GM12864 (cell line): ENCODE measurements at regions not wholly inside any gene's neighbourhood (a gene's known extent, or its start where the extent isn't known, plus 50 kb on each side); places are given as distances from the start of the nearest gene placed in this dataset.
"Not testable (repeated sequence)": the region's sequence is repeated elsewhere in the genome, so short reads cannot be mapped to it uniquely, and the experiment has no call there.

Source experiments
- DNase-seq: peaks from one replicate; pipeline ENCODE4 v3.0.0-alpha.2; 2011; ENCODE audit warnings: low read depth
- H3K4me3 ChIP-seq: 2 replicates; pipeline ENCODE4 v1.5.1; 2011; ENCODE audit warnings: mild to moderate bottlenecking, low read depth, low read length, control low read depth
- TF ChIP-seq, protein P1 (sequence below): IDR thresholded peaks from 2 replicates; pipeline ENCODE4 v1.5.1; 2011; ENCODE audit warnings: low read depth, mild to moderate bottlenecking, moderate library complexity, low read length, control low read depth, inconsistent platforms; ENCODE audit errors: missing control alignments

GRCh38 chr13:90577726-90578125 lies 769.8 kb upstream of the MIR17HG start:
- H3K4me3 ChIP-seq: no peak overlapping the region
- TF ChIP-seq, protein P1, sequence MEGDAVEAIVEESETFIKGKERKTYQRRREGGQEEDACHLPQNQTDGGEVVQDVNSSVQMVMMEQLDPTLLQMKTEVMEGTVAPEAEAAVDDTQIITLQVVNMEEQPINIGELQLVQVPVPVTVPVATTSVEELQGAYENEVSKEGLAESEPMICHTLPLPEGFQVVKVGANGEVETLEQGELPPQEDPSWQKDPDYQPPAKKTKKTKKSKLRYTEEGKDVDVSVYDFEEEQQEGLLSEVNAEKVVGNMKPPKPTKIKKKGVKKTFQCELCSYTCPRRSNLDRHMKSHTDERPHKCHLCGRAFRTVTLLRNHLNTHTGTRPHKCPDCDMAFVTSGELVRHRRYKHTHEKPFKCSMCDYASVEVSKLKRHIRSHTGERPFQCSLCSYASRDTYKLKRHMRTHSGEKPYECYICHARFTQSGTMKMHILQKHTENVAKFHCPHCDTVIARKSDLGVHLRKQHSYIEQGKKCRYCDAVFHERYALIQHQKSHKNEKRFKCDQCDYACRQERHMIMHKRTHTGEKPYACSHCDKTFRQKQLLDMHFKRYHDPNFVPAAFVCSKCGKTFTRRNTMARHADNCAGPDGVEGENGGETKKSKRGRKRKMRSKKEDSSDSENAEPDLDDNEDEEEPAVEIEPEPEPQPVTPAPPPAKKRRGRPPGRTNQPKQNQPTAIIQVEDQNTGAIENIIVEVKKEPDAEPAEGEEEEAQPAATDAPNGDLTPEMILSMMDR: no peak
- DNase-seq: no peak

GRCh38 chr13:90585392-90585791 lies 762.1 kb upstream of the MIR17HG start:
- TF ChIP-seq, protein P1: no peak
- no peak overlapping the region for H3K4me3 ChIP-seq
- DNase-seq: no peak

DNA sequence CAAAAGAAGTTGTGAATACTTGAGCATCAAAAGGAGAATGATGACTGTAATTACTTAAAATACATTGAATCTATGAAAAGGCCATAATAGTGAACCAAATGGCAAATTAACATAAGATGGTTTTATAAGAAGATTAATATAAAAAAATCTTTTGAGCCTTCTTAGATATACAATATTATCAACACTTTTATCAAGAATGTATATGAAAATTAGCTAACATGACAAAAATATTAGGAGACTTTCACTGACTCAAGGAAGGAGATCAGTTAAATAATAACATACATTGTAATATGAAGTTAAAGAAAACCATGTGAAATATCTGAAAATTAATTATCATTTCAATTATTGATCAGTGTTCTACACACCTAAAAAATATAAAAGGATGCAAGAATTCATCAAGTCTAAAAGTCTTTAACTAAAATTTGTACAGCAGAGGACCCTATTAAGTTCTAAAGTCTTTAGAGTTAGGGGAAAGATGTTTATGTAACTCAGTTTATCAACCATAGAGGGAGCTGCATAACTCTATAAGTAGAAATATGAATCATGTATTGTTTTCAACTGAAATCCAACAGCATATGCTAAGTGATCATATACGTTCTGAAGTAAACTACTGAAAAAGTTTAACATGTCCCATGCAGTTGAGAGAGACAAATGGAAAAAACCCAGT lies 756.1 kb upstream of the MIR17HG start:
- DNase-seq: no peak
- TF ChIP-seq, protein P1: no peak
- no peak overlapping the region for H3K4me3 ChIP-seq

DNA sequence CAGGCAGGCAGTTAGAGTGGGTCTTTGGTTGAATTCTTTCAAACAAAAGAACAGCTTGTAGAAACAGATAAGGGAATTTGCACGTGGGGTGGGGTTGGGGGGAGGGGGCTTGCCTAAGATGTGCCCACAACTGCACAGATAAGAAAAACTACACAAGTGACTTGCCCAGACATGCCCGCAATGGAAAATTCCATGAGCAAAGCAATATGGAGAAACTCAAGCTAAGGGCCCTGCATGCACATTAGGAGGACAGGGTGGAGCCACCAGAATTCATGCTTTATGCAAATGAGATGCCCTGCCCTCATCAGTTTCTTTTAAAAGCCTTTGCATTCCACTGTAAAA lies 755.6 kb upstream of the MIR17HG start:
- no peak overlapping the region for H3K4me3 ChIP-seq
- TF ChIP-seq, protein P1: no peak
- DNase-seq: no peak

DNA sequence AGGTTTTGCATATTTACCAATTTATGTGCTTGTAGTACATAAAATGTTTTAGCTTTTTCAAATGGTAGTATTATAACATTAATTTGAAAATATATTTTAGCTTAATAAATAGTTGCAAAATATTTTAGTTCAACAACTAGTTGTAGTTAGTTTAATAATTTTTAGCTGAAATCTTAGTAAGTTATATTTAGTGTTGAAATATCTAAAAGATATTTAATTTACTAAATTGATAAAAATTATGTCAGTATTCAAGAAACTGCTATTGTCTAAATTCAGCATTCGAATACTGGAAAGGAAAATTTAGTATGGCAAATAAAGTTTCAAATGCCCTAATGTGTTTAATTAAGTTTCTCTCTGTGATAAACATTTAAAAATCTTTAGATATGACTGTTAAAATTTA lies 754.5 kb upstream of the MIR17HG start:
- no peak overlapping the region for H3K4me3 ChIP-seq
- TF ChIP-seq, protein P1: no peak
- DNase-seq: no peak

DNA sequence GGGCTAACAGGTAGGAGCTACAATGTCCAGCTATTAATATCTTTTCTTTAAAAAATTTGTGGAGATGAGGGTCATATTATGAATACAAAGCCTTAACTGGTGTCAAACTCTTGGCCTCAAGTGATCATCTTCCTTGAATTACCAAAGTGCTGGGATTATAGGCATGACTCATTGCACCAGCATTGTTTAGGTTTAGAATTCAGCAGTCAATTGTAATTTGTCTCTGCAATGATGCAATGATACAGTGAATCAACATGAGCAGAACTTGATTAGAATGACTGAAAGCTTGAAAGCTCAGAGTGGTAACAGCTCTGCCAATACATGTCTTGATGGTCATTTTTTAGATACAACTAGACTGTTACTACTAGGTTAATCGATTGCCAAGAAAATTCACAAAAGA lies 752.8 kb upstream of the MIR17HG start:
- TF ChIP-seq, protein P1: no peak
- DNase-seq: no peak
- no peak overlapping the region for H3K4me3 ChIP-seq

DNA sequence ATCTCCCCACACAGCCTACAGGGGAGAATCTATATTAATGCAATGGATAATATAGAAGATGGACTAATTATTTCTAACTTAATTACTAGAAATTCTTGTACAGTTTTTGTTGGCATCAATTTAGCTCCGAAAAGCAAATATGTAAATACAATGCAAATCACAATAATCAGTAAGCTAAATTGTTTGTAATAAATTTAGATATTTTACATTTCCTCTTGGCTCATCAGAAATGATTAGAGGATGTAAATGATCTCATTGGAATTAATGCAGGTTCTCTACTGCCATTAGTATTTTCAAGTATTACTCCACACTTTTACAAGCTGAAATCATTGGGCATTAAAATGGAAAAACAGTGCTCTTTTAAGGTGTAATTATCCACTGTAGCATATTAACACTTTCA lies 741.8 kb upstream of the MIR17HG start:
- TF ChIP-seq, protein P1: no peak
- no peak for DNase-seq
- H3K4me3 ChIP-seq: no peak overlapping the region

DNA sequence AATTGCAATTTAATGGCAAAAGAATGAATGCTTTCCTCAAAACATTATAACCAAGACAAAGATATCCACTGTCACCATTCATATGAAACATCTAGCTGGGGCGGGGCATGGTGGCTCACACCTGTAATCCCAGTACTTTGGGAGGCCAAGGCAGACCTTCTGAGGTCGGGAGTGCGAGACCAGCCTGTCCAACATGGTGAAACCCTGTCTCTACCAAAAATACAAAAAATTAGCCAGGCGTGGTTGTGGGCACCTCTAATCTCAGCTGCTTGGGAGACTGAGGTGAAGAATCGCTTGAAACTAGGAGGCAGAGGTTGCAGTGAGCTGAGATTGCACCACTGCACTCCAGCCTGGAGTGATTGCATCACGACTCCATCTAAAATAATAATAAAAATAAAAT lies 740.6 kb upstream of the MIR17HG start:
- H3K4me3 ChIP-seq, DNase-seq: not testable (repeated sequence)
